HEK293 (cell line): ENCODE measurements at regions not wholly inside any gene's neighbourhood (a gene's known extent, or its start where the extent isn't known, plus 50 kb on each side); places are given as distances from the start of the nearest gene placed in this dataset.

Experiments used
- ZNF274 ChIP-seq, 2 experiments: fragments of 200-500 bp in 1 of 2; fragments of 450-650 bp in 1 of 2; sonication (Bioruptor generic) in 1 of 2; formaldehyde crosslinking in 1 of 2; IDR thresholded peaks; 2 replicates each; pipeline versions ENCODE4 v1.5.1 to v1.6.1; 2014 to 2016; ENCODE audit warnings: borderline replicate concordance in 1 of 2, inconsistent platforms in 1 of 2, low read length in 1 of 2, missing biosample characterization in 1 of 2, missing genetic modification characterization in 1 of 2
- ZNF426 ChIP-seq: fragments of 450-650 bp; formaldehyde crosslinking; IDR thresholded peaks from 2 replicates; pipeline ENCODE4 v1.5.1; 2017; ENCODE audit warnings: missing biosample characterization, missing genetic modification characterization, mild to moderate bottlenecking, inconsistent platforms, moderate library complexity

- TF ChIP-seq ZNF426 (tag by site-specific recombination) (no peak), ZNF274 (IDR thresholded peaks at IDR 0.05; ENCODE audit: low read length) (no peak), ZNF274 (tag by site-specific recombination; IDR thresholded peaks at IDR 0.05; ENCODE audit: borderline replicate concordance) (no peak)
Observed at GRCh38 chr16:26982422-26982821, 84.3 kb upstream of the C16orf82 start.
